ENCODE measurements at regions not wholly inside any gene's neighbourhood (a gene's known extent, or its start where the extent isn't known, plus 50 kb on each side); places are given as distances from the start of the nearest gene placed in this dataset.
"Not testable (repeated sequence)": the region's sequence is repeated elsewhere in the genome, so short reads cannot be mapped to it uniquely, and the experiment has no call there.

GRCh38 chr4:133273401-133273800, 124.3 kb downstream of the PCDH10 start:
- no peak for TF ChIP-seq EP300 (IDR thresholded peaks at IDR 0.05)
- TF ChIP-seq CTCF (IDR thresholded peaks at IDR 0.05) = no peak
- no peak for TF ChIP-seq POLR2A (IDR thresholded peaks at IDR 0.05)
- H3K27ac ChIP-seq = no peak overlapping the region
- no peaks in the 10 kb centered on the region for H3K4me1 ChIP-seq (ENCODE audit: insufficient read depth)
- H3K9me3 ChIP-seq = no peaks in the 10 kb centered on the region
- 87 to 89% (median 88%) methylated on average over 3 of the region's 3 CpGs for WGBS, 3 donors
- no peak overlapping the region for H3K4me3 ChIP-seq
- intact Hi-C loops (cut with DNase I) = no loop called here
- no peaks in the 10 kb centered on the region for H3K27me3 ChIP-seq
- no peak for DNase-seq
- no peaks in the 10 kb centered on the region for H3K36me3 ChIP-seq

GRCh38 chr4:133270021-133270570, 121.0 kb downstream of the PCDH10 start:
- H3K4me3 ChIP-seq = no peak overlapping the region
- no peaks in the 10 kb centered on the region for H3K4me1 ChIP-seq (ENCODE audit: insufficient read depth)
- H3K36me3 ChIP-seq = no peaks in the 10 kb centered on the region
- TF ChIP-seq POLR2A (IDR thresholded peaks at IDR 0.05) (no peak), CTCF (IDR thresholded peaks at IDR 0.05) (no peak), EP300 (IDR thresholded peaks at IDR 0.05) (no peak)
- H3K9me3 ChIP-seq = no peaks in the 10 kb centered on the region
- no peaks in the 10 kb centered on the region for H3K27me3 ChIP-seq
- no peak overlapping the region for H3K27ac ChIP-seq
- intact Hi-C loops (cut with DNase I) = no loop called here
- DNase-seq = no peak
- 82 to 84% (median 82%) methylated on average over 2 of the region's 2 CpGs for WGBS, 3 donors

- no peak for DNase-seq
- 81 to 82% (median 81%) methylated on average over 17 of the region's 17 CpGs for WGBS, 3 donors
- no peaks in the 10 kb centered on the region for H3K36me3 ChIP-seq
- no peaks in the 10 kb centered on the region for H3K27me3 ChIP-seq
- no peak overlapping the region for H3K4me3 ChIP-seq
- H3K9me3 ChIP-seq = no peaks in the 10 kb centered on the region
- intact Hi-C loops (cut with DNase I) = no loop called here
- H3K4me1 ChIP-seq (ENCODE audit: insufficient read depth) = no peaks in the 10 kb centered on the region
- TF ChIP-seq EP300 (IDR thresholded peaks at IDR 0.05) (no peak), CTCF (IDR thresholded peaks at IDR 0.05) (no peak), POLR2A (IDR thresholded peaks at IDR 0.05) (no peak)
- no peak overlapping the region for H3K27ac ChIP-seq
Measured at GRCh38 chr4:133268205-133268604, 119.1 kb downstream of the PCDH10 start.

GRCh38 chr4:133267506-133267905, 118.4 kb downstream of the PCDH10 start:
- H3K9me3 ChIP-seq; intact Hi-C loops (cut with DNase I); H3K27ac ChIP-seq; H3K4me1 ChIP-seq (ENCODE audit: insufficient read depth); H3K27me3 ChIP-seq; DNase-seq; H3K4me3 ChIP-seq; H3K36me3 ChIP-seq: not testable (repeated sequence)
- 47 to 61% (median 51%) methylated on average over 7 of the region's 7 CpGs for WGBS, 3 donors

GRCh38 chr4:133266966-133267365, 117.9 kb downstream of the PCDH10 start:
- intact Hi-C loops (cut with DNase I); H3K9me3 ChIP-seq; DNase-seq; H3K36me3 ChIP-seq; H3K27me3 ChIP-seq; H3K4me3 ChIP-seq; H3K4me1 ChIP-seq (ENCODE audit: insufficient read depth); H3K27ac ChIP-seq: not testable (repeated sequence)
- WGBS, 3 donors = 90 to 95% (median 92%) methylated on average over 11 of the region's 11 CpGs

- WGBS, 3 donors = 76 to 81% (median 77%) methylated on average over 3 of the region's 3 CpGs
- H3K27me3 ChIP-seq; H3K27ac ChIP-seq; H3K4me3 ChIP-seq; H3K4me1 ChIP-seq (ENCODE audit: insufficient read depth); DNase-seq; H3K9me3 ChIP-seq; H3K36me3 ChIP-seq; intact Hi-C loops (cut with DNase I): not testable (repeated sequence)
Measured at GRCh38 chr4:133264251-133264650, 115.2 kb downstream of the PCDH10 start.

Measured in ovary (tissue), 7 donors.